ENCODE measurements at regions not wholly inside any gene's neighbourhood (a gene's known extent, or its start where the extent isn't known, plus 50 kb on each side); places are given as distances from the start of the nearest gene placed in this dataset.

DNA sequence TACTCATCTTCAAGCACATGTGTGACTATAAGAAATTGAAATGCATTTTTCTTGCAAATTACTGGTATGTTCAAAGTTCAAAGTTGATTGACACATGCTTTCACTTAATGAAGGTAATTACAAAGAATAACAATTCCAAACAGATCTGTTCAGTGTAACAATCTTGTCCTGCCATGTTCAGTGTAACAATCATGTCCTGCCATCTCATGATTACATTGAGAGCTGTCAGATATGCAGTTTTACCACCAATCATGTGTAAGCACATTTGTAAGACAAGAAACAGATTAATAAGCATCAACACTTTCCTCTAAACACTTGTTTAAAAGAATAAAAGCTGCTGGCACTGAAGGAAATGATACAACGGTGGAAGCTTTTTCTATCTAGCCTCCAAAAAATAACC lies 80.3 kb upstream of the ZNF281 start:
- Mint-ChIP-seq H3K9me3 (ENCODE audit: insufficient read depth) (no peaks in the 10 kb centered on the region), H3K27ac (no peak overlapping the region), H3K27me3 (peaks cover 11% of the 10 kb centered on the region), H3K4me3 (no peak overlapping the region), H3K4me1 (no peaks in the 10 kb centered on the region)
- intact Hi-C loops (cut with micrococcal nuclease), result no loop called here
- no peaks in the 10 kb centered on the region for H4K20me1 ChIP-seq (ENCODE audit: control insufficient read depth, insufficient read depth, low read length, poor library complexity, severe bottlenecking)
- ATAC-seq (ENCODE audit: low read depth), result no peak
- no peak overlapping the region for H2AFZ ChIP-seq (ENCODE audit: insufficient read depth, low read depth, low read length, poor library complexity, severe bottlenecking)
- H3K9ac ChIP-seq (ENCODE audit: low read length), result no peak overlapping the region
- ChIA-PET POLR2A (no interaction called here), CTCF (interaction anchor here (0.6 to 8.4 kb wide), 10 partner anchors 8 to 1219 kb away, joined by 3 to 163 read pairs (median 4); no protein-coding TSS in a partner anchor)
- no peaks in the 10 kb centered on the region for H3K9me3 ChIP-seq (ENCODE audit: control extremely low read depth in 1 of 3, control insufficient read depth in 2 of 3, insufficient read depth in 1 of 3, low read length in 2 of 3)
- WGBS (ENCODE audit: insufficient coverage), result no CpG with 5 or more reads among the region's 1 CpG
- no peak overlapping the region for H3K4me3 ChIP-seq (ENCODE audit: control extremely low read depth in 1 of 5, extremely low read depth in 1 of 5, insufficient read depth in 1 of 5, low read depth in 2 of 5, low read length in 4 of 5)
- H3K4me1 ChIP-seq (ENCODE audit: control insufficient read depth in 2 of 2, insufficient read depth in 2 of 2, low read length in 2 of 2), result peaks cover 0 to 5% of the 10 kb centered on the region in 2 donors
- peaks cover 0 to 4% (median 0%) of the 10 kb centered on the region in 4 experiments for H3K27me3 ChIP-seq (replicated peaks in 1 of 4; ENCODE audit: control extremely low read depth in 1 of 4, control insufficient read depth in 3 of 4, insufficient read depth in 4 of 4, low read length in 3 of 4)
- DNase-seq, result no peak
- no peaks in the 10 kb centered on the region for H3K79me2 ChIP-seq (ENCODE audit: control insufficient read depth, insufficient read depth, low read length)
- no peak overlapping the region for H3K4me2 ChIP-seq (replicated peaks; ENCODE audit: low read depth, low read length, poor library complexity, severe bottlenecking)
- H3K27ac ChIP-seq (ENCODE audit: low read length in 2 of 2), result no peak overlapping the region
- H3K36me3 ChIP-seq (replicated peaks in 1 of 2; ENCODE audit: control extremely low read depth in 1 of 2, control insufficient read depth in 1 of 2, extremely low read depth in 1 of 2, insufficient read depth in 2 of 2, low read length in 1 of 2), result no peaks in the 10 kb centered on the region
- TF ChIP-seq EZH2 (IDR thresholded peaks at IDR 0.05; ENCODE audit: borderline replicate concordance, insufficient read depth, low read depth, low read length, poor library complexity, severe bottlenecking) (no peak), CTCF (IDR thresholded peaks at IDR 0.05) (no peak)

- Mint-ChIP-seq H3K27ac (no peak overlapping the region), H3K4me1 (no peaks in the 10 kb centered on the region), H3K9me3 (ENCODE audit: insufficient read depth) (no peaks in the 10 kb centered on the region), H3K27me3 (peaks cover 14% of the 10 kb centered on the region), H3K4me3 (no peak overlapping the region)
- H4K20me1 ChIP-seq (ENCODE audit: control insufficient read depth, insufficient read depth, low read length, poor library complexity, severe bottlenecking), result no peaks in the 10 kb centered on the region
- intact Hi-C loops (cut with micrococcal nuclease), result loop anchor here (1.0 to 10.0 kb wide), 5 partner anchors 22 to 398 kb away; no protein-coding TSS in a partner anchor
- no peak overlapping the region for H3K9ac ChIP-seq (ENCODE audit: low read length)
- H3K36me3 ChIP-seq (replicated peaks in 1 of 2; ENCODE audit: control extremely low read depth in 1 of 2, control insufficient read depth in 1 of 2, extremely low read depth in 1 of 2, insufficient read depth in 2 of 2, low read length in 1 of 2), result no peaks in the 10 kb centered on the region
- no peak overlapping the region for H3K4me2 ChIP-seq (replicated peaks; ENCODE audit: low read depth, low read length, poor library complexity, severe bottlenecking)
- H3K9me3 ChIP-seq (ENCODE audit: control extremely low read depth in 1 of 3, control insufficient read depth in 2 of 3, insufficient read depth in 1 of 3, low read length in 2 of 3), result no peaks in the 10 kb centered on the region
- peaks cover 0 to 4% (median 0%) of the 10 kb centered on the region in 4 experiments for H3K27me3 ChIP-seq (replicated peaks in 1 of 4; ENCODE audit: control extremely low read depth in 1 of 4, control insufficient read depth in 3 of 4, insufficient read depth in 4 of 4, low read length in 3 of 4)
- DNase-seq, result peak; percentile 71
- CTCF ChIA-PET, result interaction anchor here (0.5 to 8.4 kb wide), 24 partner anchors 9 to 810 kb away, joined by 3 to 163 read pairs (median 3); no protein-coding TSS in a partner anchor
- no peaks in the 10 kb centered on the region for H3K79me2 ChIP-seq (ENCODE audit: control insufficient read depth, insufficient read depth, low read length)
- POLR2A ChIA-PET, result no interaction called here
- peak; percentile 69 for ATAC-seq (ENCODE audit: low read depth)
- H2AFZ ChIP-seq (ENCODE audit: insufficient read depth, low read depth, low read length, poor library complexity, severe bottlenecking), result no peak overlapping the region
- H3K27ac ChIP-seq (ENCODE audit: low read length in 2 of 2), result no peak overlapping the region
- 60% methylated on average over 11 of the region's 15 CpGs for WGBS (ENCODE audit: insufficient coverage)
- TF ChIP-seq CTCF (IDR thresholded peaks at IDR 0.05), result peak; percentile 91
- TF ChIP-seq EZH2 (IDR thresholded peaks at IDR 0.05; ENCODE audit: borderline replicate concordance, insufficient read depth, low read depth, low read length, poor library complexity, severe bottlenecking), result no peak
- H3K4me3 ChIP-seq (ENCODE audit: control extremely low read depth in 1 of 5, extremely low read depth in 1 of 5, insufficient read depth in 1 of 5, low read depth in 2 of 5, low read length in 4 of 5), result no peak overlapping the region
- H3K4me1 ChIP-seq (ENCODE audit: control insufficient read depth in 2 of 2, insufficient read depth in 2 of 2, low read length in 2 of 2), result peaks cover 0 to 5% of the 10 kb centered on the region in 2 donors
Observed at GRCh38 chr1:200488375-200489165, 78.7 kb upstream of the ZNF281 start.

Measured in B cell (primary cell).